GM18867 (cell line): ENCODE measurements at regions not wholly inside any gene's neighbourhood (a gene's known extent, or its start where the extent isn't known, plus 50 kb on each side); places are given as distances from the start of the nearest gene placed in this dataset.
"Not testable (repeated sequence)": the region's sequence is repeated elsewhere in the genome, so short reads cannot be mapped to it uniquely, and the experiment has no call there.

Experiments used
- ATAC-seq: cut with Tn5 transposase; IDR thresholded peaks from one replicate; pipeline ENCODE4 v1.9.1; 2021; ENCODE audit warnings: mild to moderate bottlenecking, moderate library complexity; ENCODE audit not compliant: unreplicated experiment

- ATAC-seq, result not testable (repeated sequence)
These were observed 179.9 kb upstream of the OR13F1 start for GRCh38 chr9:104323967-104324694.

- ATAC-seq, result no peak
These were observed 177.2 kb upstream of the OR13F1 start for GRCh38 chr9:104326912-104327311.

GRCh38 chr9:104329245-104329644 lies 174.8 kb upstream of the OR13F1 start:
- ATAC-seq, result no peak

GRCh38 chr9:104330841-104331240 lies 173.2 kb upstream of the OR13F1 start:
- ATAC-seq, result no peak

- no peak for ATAC-seq
These were observed 169.5 kb upstream of the OR13F1 start for GRCh38 chr9:104334549-104334948.

- no peak for ATAC-seq
These were observed 164.4 kb upstream of the OR13F1 start for GRCh38 chr9:104339692-104340091.

- no peak for ATAC-seq
These were observed 161.5 kb upstream of the OR13F1 start for GRCh38 chr9:104342552-104342951.

GRCh38 chr9:104345061-104345460 lies 159.0 kb upstream of the OR13F1 start:
- no peak for ATAC-seq

GRCh38 chr9:104350541-104350940 lies 153.5 kb upstream of the OR13F1 start:
- no peak for ATAC-seq

GRCh38 chr9:104351726-104352125 lies 152.3 kb upstream of the OR13F1 start:
- no peak for ATAC-seq

GRCh38 chr9:104361207-104361606 lies 142.9 kb upstream of the OR13F1 start:
- no peak for ATAC-seq

GRCh38 chr9:104362912-104363472 lies 141.1 kb upstream of the OR13F1 start:
- ATAC-seq, result no peak

GRCh38 chr9:104367507-104367906 lies 136.6 kb upstream of the OR13F1 start:
- no peak for ATAC-seq

- not testable (repeated sequence) for ATAC-seq
These were observed 135.7 kb upstream of the OR13F1 start for GRCh38 chr9:104368318-104368717.

GRCh38 chr9:104374711-104375110 lies 129.4 kb upstream of the OR13F1 start:
- no peak for ATAC-seq

- ATAC-seq, result no peak
These were observed 118.0 kb upstream of the OR13F1 start for GRCh38 chr9:104386013-104386412.

- peak; percentile 80 for ATAC-seq
These were observed 117.5 kb upstream of the OR13F1 start for GRCh38 chr9:104386425-104387069.

GRCh38 chr9:104388071-104388470 lies 116.0 kb upstream of the OR13F1 start:
- no peak for ATAC-seq

- no peak for ATAC-seq
These were observed 114.7 kb upstream of the OR13F1 start for GRCh38 chr9:104389341-104389740.

GRCh38 chr9:104394901-104395300 lies 109.2 kb upstream of the OR13F1 start:
- not testable (repeated sequence) for ATAC-seq

GRCh38 chr9:104412238-104412637 lies 91.8 kb upstream of the OR13F1 start:
- no peak for ATAC-seq

GRCh38 chr9:104416470-104416869 lies 87.6 kb upstream of the OR13F1 start:
- ATAC-seq, result no peak
